HS-5 (cell line): ENCODE measurements at regions not wholly inside any gene's neighbourhood (a gene's known extent, or its start where the extent isn't known, plus 50 kb on each side); places are given as distances from the start of the nearest gene placed in this dataset.

ENCODE experiments used
- DNase-seq: peaks from one replicate; pipeline ENCODE4 v3.0.0-alpha.2; 2012; ENCODE audit warnings: low read depth

- DNase-seq: no peak
Observed at GRCh38 chr2:118509319-118510004, 338.0 kb downstream of the EN1 start.

GRCh38 chr2:118508282-118508681, 339.2 kb downstream of the EN1 start:
- no peak for DNase-seq

- no peak for DNase-seq
Observed at GRCh38 chr2:118505436-118505835, 342.0 kb downstream of the EN1 start.

GRCh38 chr2:118502106-118502505, 345.3 kb downstream of the EN1 start:
- no peak for DNase-seq

GRCh38 chr2:118498943-118499342, 348.5 kb downstream of the EN1 start:
- DNase-seq: no peak

- DNase-seq: no peak
Observed at GRCh38 chr2:118496870-118497611, 350.4 kb downstream of the EN1 start.

GRCh38 chr2:118496467-118496866, 351.0 kb downstream of the EN1 start:
- DNase-seq: no peak

GRCh38 chr2:118495290-118495689, 352.2 kb downstream of the EN1 start:
- DNase-seq: no peak

- DNase-seq: no peak
Observed at GRCh38 chr2:118493213-118493612, 354.2 kb downstream of the EN1 start.

GRCh38 chr2:118492335-118492734, 355.1 kb downstream of the EN1 start:
- peak; percentile 6 for DNase-seq

GRCh38 chr2:118490330-118490729, 357.1 kb downstream of the EN1 start:
- no peak for DNase-seq

- DNase-seq: no peak
Observed at GRCh38 chr2:118489712-118490299, 357.6 kb downstream of the EN1 start.

- no peak for DNase-seq
Observed at GRCh38 chr2:118481299-118481698, 366.1 kb downstream of the EN1 start.

- no peak for DNase-seq
Observed at GRCh38 chr2:118479020-118479419, 368.4 kb downstream of the EN1 start.

- no peak for DNase-seq
Observed at GRCh38 chr2:118477111-118477862, 370.2 kb downstream of the EN1 start.

GRCh38 chr2:118475622-118476205, 371.7 kb downstream of the EN1 start:
- no peak for DNase-seq

GRCh38 chr2:118474541-118474920, 372.9 kb downstream of the EN1 start:
- no peak for DNase-seq

- no peak for DNase-seq
Observed at GRCh38 chr2:118473846-118474540, 373.5 kb downstream of the EN1 start.

- DNase-seq: no peak
Observed at GRCh38 chr2:118473241-118473640, 374.2 kb downstream of the EN1 start.

- no peak for DNase-seq
Observed at GRCh38 chr2:118470297-118470696, 377.2 kb downstream of the EN1 start.

GRCh38 chr2:118469103-118469502, 378.3 kb downstream of the EN1 start:
- no peak for DNase-seq
